ENCODE measurements at regions not wholly inside any gene's neighbourhood (a gene's known extent, or its start where the extent isn't known, plus 50 kb on each side); places are given as distances from the start of the nearest gene placed in this dataset.

DNA sequence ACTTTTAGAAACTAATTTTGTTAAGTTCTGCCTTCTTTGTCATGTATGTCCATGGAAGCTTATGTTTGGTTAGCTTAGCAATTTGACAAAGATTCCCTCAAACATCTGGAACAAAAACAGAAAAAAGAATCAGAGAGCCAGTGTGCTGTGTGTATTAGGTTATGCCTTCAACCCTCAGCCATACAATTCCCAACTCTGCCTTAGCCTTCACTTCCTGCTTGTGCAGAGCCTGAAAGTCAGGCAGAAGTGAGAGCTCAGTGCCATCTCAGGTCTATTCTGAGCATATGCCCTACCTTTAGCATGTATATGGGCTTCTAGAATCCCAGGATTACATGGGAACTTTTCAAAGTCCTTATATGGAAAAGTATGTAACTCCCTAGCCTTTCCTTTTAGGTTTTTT, 58.2 kb upstream of the STOX2 start:
- TF ChIP-seq, protein P1, sequence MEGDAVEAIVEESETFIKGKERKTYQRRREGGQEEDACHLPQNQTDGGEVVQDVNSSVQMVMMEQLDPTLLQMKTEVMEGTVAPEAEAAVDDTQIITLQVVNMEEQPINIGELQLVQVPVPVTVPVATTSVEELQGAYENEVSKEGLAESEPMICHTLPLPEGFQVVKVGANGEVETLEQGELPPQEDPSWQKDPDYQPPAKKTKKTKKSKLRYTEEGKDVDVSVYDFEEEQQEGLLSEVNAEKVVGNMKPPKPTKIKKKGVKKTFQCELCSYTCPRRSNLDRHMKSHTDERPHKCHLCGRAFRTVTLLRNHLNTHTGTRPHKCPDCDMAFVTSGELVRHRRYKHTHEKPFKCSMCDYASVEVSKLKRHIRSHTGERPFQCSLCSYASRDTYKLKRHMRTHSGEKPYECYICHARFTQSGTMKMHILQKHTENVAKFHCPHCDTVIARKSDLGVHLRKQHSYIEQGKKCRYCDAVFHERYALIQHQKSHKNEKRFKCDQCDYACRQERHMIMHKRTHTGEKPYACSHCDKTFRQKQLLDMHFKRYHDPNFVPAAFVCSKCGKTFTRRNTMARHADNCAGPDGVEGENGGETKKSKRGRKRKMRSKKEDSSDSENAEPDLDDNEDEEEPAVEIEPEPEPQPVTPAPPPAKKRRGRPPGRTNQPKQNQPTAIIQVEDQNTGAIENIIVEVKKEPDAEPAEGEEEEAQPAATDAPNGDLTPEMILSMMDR (IDR thresholded peaks at IDR 0.05): no peak
- TF ChIP-seq POLR2A (IDR thresholded peaks at IDR 0.05): no peak

Data from body of pancreas (tissue), 4 donors.